ENCODE measurements at regions not wholly inside any gene's neighbourhood (a gene's known extent, or its start where the extent isn't known, plus 50 kb on each side); places are given as distances from the start of the nearest gene placed in this dataset.
"Not testable (repeated sequence)": the region's sequence is repeated elsewhere in the genome, so short reads cannot be mapped to it uniquely, and the experiment has no call there.

- Histone ChIP-seq H3K9me3 (no peaks in the 10 kb centered on the region), H3K4me1 (no peaks in the 10 kb centered on the region), H3K36me3 (no peaks in the 10 kb centered on the region), H3K4me3 (no peak overlapping the region), H3K27ac (no peak overlapping the region), H3K27me3 (no peaks in the 10 kb centered on the region)
- DNase-seq (ENCODE audit: low spot score), result no peak
- TF ChIP-seq, protein P1, sequence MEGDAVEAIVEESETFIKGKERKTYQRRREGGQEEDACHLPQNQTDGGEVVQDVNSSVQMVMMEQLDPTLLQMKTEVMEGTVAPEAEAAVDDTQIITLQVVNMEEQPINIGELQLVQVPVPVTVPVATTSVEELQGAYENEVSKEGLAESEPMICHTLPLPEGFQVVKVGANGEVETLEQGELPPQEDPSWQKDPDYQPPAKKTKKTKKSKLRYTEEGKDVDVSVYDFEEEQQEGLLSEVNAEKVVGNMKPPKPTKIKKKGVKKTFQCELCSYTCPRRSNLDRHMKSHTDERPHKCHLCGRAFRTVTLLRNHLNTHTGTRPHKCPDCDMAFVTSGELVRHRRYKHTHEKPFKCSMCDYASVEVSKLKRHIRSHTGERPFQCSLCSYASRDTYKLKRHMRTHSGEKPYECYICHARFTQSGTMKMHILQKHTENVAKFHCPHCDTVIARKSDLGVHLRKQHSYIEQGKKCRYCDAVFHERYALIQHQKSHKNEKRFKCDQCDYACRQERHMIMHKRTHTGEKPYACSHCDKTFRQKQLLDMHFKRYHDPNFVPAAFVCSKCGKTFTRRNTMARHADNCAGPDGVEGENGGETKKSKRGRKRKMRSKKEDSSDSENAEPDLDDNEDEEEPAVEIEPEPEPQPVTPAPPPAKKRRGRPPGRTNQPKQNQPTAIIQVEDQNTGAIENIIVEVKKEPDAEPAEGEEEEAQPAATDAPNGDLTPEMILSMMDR (IDR thresholded peaks at IDR 0.05), result no peak
These were observed 382.1 kb downstream of the PTPRC start for GRCh38 chr1:199020904-199021303.

- Histone ChIP-seq H3K36me3 (no peaks in the 10 kb centered on the region), H3K4me1 (no peaks in the 10 kb centered on the region), H3K27me3 (no peaks in the 10 kb centered on the region), H3K4me3 (no peak overlapping the region), H3K9me3 (no peaks in the 10 kb centered on the region), H3K27ac (no peak overlapping the region)
- no peak for DNase-seq (ENCODE audit: low spot score)
- TF ChIP-seq, protein P1 (IDR thresholded peaks at IDR 0.05), result no peak
These were observed 390.6 kb downstream of the PTPRC start for GRCh38 chr1:199029401-199029800.

DNA sequence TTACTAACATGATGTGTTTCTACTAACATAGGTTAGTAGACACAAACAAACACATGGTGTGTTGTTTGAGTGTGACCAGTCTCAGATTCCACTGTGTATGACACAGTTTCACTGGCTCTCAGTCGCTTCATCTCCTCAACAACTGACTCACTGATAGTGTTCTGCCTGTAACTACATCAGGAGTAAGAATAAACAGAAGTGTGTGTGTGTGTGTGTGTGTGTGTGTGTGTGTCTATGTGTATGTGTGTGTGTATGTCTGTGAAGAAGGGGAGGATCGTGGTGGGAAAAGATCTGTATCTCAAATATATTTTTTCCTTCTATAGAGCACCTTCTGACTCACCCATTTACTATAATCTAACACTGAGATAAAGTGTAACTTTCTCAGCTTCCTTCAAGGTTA, 391.0 kb downstream of the PTPRC start:
- Histone ChIP-seq H3K9me3 (no peaks in the 10 kb centered on the region), H3K36me3 (no peaks in the 10 kb centered on the region), H3K4me1 (no peaks in the 10 kb centered on the region), H3K4me3 (no peak overlapping the region), H3K27me3 (no peaks in the 10 kb centered on the region), H3K27ac (no peak overlapping the region)
- no peak for DNase-seq (ENCODE audit: low spot score)
- TF ChIP-seq, protein P1 (IDR thresholded peaks at IDR 0.05), result no peak

GRCh38 chr1:199030541-199030940, 391.7 kb downstream of the PTPRC start:
- not testable (repeated sequence) for H3K27ac ChIP-seq; H3K9me3 ChIP-seq; DNase-seq (ENCODE audit: low spot score); H3K27me3 ChIP-seq; H3K4me3 ChIP-seq; H3K4me1 ChIP-seq; H3K36me3 ChIP-seq

- H3K27me3 ChIP-seq, H3K4me1 ChIP-seq: not testable (repeated sequence)
These were observed 392.3 kb downstream of the PTPRC start for GRCh38 chr1:199031170-199031569.

DNA sequence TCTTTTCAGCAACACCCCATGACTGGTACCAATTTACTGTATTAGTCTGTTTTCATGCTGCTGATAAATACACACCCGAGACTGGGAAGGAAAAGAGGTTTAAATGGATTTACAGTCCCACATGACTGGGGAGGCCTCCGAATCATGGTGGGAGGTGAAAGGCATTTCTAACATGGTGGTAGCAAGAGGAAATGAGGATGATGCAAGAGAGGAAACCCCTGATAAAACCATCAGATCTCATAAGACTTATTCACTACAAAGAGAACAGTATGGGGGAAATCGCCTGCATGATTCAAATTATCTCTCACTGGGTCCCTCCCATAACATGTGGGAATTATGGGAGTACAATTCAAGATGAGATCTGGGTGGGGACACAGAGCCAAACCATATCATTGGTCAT, 393.6 kb downstream of the PTPRC start:
- not testable (repeated sequence) for H3K9me3 ChIP-seq; DNase-seq (ENCODE audit: low spot score); H3K4me3 ChIP-seq; H3K27ac ChIP-seq; H3K36me3 ChIP-seq; H3K27me3 ChIP-seq; H3K4me1 ChIP-seq

More at GRCh38 chr1:199031170-199031569, 392.3 kb downstream of the PTPRC start:
- not testable (repeated sequence) for H3K36me3 ChIP-seq; H3K4me3 ChIP-seq; H3K27ac ChIP-seq; DNase-seq (ENCODE audit: low spot score); H3K9me3 ChIP-seq

DNA sequence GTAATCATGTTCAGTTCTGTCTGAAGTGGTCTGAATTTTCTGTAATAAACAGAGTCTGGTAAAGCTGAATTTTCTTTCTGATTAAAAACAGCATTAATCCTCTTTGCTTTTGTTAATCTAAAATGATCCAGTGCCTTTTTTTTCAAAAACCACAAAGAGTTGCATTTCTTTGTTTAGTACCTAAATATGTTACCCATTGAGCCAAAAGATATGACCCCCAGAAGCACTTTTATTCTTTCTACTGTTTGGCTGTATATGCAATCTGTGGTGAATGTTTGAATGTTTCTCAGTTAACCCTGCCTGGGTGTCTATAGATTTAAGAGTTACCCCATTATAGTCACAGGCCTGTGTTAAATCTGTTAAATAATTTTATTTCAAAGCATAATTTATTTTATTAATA, 394.8 kb downstream of the PTPRC start:
- TF ChIP-seq, protein P1 (IDR thresholded peaks at IDR 0.05), result no peak
- no peaks in the 10 kb centered on the region for H3K4me1 ChIP-seq
- no peak overlapping the region for H3K4me3 ChIP-seq
- H3K27me3 ChIP-seq, result no peaks in the 10 kb centered on the region
- H3K27ac ChIP-seq, result no peak overlapping the region
- no peak for DNase-seq (ENCODE audit: low spot score)
- no peaks in the 10 kb centered on the region for H3K9me3 ChIP-seq
- H3K36me3 ChIP-seq, result no peaks in the 10 kb centered on the region

Data from right atrium auricular region (tissue), 2 donors.